Activated CD4-positive, alpha-beta T cell treated with anti-CD3 and anti-CD28 coated beads for 36 hours (primary cell): ENCODE measurements at regions not wholly inside any gene's neighbourhood (a gene's known extent, or its start where the extent isn't known, plus 50 kb on each side); places are given as distances from the start of the nearest gene placed in this dataset.

ENCODE experiments used
- ATAC-seq: fragments of 200-7000 bp; cut with Tn5 transposase; one replicate; pipeline ENCODE4 v1.10.0; 2021; ENCODE audit warnings: mild to moderate bottlenecking, moderate library complexity
- CTCF ChIA-PET: fragments of 350-600 bp; sonication (Branson Sonifier 250); formaldehyde crosslinking; loops from one replicate; lab custom pipeline; 2021; ENCODE audit warnings: antibody characterized with exemption; lab: Charles Lee
- POLR2A ChIA-PET: fragments of 350-600 bp; sonication (Branson Sonifier 250); formaldehyde crosslinking; loops from one replicate; lab custom pipeline; 2021; ENCODE audit warnings: antibody characterized with exemption, inconsistent platforms; lab: Charles Lee
- DNase-seq: peaks from one replicate; pipeline ENCODE4 v3.0.0-alpha.2; 2020
- H3K27ac Mint-ChIP-seq: one replicate; pipeline ENCODE4 v1.8.0; 2021; ENCODE audit warnings: mixed read lengths
- H3K27me3 Mint-ChIP-seq: one replicate; pipeline ENCODE4 v1.8.0; 2021; ENCODE audit warnings: mixed read lengths
- H3K36me3 Mint-ChIP-seq: one replicate; pipeline ENCODE4 v1.8.0; 2021; ENCODE audit warnings: low read depth, mixed read lengths
- H3K4me1 Mint-ChIP-seq: one replicate; pipeline ENCODE4 v1.8.0; 2021; ENCODE audit warnings: mixed read lengths
- H3K4me3 Mint-ChIP-seq: one replicate; pipeline ENCODE4 v1.8.0; 2021; ENCODE audit warnings: mild to moderate bottlenecking, moderate library complexity, mixed read lengths
- H3K9me3 Mint-ChIP-seq: one replicate; pipeline ENCODE4 v1.8.0; 2021; ENCODE audit warnings: low read depth, mixed read lengths
- intact Hi-C, 2 experiments: fragments of 100-400 bp; cut with DNase I in 1 of 2; cut with micrococcal nuclease in 1 of 2; formaldehyde crosslinking; loops; one replicate each; pipeline versions ENCODE4 v1.14.2 to v1.15.1; 2022 to 2024; cut with DNase I, micrococcal nuclease

DNA sequence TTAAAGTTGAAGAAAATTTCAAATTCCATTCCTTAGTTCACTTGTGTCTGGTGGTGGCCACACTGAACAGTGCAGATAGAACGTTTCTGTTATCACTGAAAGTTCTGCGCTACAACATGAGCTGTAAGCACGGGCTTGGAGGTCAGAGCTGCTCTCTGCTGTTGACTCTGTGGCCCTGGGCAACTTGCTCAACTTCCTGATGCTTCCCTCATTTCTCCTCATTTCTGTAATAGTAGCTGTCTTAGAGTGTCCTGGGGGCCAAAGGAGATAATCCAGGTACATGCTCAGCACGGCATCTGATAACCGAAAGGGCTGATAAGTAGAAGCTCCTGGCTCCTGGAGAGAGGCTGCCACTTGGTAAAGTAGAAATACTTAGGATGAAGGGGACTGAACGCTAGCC, 92.3 kb upstream of the DUSP5 start:
- Mint-ChIP-seq H3K9me3 (no peaks in the 10 kb centered on the region), H3K4me1 (peaks cover 12% of the 10 kb centered on the region), H3K27ac (no peak overlapping the region), H3K36me3 (no peaks in the 10 kb centered on the region), H3K4me3 (no peak overlapping the region), H3K27me3 (no peaks in the 10 kb centered on the region)
- intact Hi-C loops = no loop called here
- CTCF ChIA-PET = interaction anchor here (0.7 to 1.3 kb wide), 4 partner anchors 8 to 72 kb away, joined by 3 read pairs; no protein-coding TSS in a partner anchor
- DNase-seq = no peak
- POLR2A ChIA-PET = interaction anchor here (0.6 kb wide), 1 partner anchor 44 kb away, joined by 3 read pairs; no protein-coding TSS in a partner anchor
- no peak for ATAC-seq

DNA sequence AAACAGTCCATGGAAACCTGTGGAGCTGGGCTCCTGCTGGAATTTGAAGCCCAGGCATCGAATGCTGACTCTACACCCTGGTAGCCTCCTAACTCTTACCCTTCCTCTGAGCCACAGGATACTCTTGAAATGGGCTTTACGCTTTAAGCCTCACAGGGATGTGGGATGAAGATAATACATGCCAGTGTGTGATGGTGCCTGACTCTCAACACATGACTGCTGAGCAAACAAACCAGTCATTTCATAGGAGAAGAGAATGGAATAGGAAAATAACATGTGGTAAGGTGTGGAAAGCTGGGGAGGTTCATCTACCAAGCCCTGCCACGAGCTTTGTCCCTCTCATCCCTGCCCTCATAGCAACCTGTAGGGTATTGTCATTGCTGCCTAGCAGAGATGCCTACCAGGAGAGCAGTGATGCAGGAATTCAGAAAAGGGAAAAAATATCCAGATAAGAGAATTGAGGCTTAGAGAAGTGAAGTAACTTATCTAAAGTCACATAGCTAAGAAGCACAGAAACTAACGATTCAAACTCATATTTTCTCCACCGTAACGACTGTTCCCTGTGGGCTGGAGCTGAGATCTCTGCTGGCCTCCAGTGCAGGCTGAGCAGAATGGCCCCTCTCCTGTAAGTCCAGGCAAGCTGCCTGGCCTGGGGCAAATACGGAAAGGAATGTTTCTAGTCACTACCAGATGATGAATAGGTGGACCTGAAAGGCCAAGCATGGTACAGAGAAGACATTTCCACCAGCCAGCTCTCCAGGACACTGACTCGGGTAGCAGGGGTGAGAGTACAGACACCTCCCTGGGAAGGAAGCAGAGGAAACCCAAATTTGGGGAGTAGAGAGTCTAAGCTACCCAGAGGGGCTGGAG, 90.2 kb upstream of the DUSP5 start:
- intact Hi-C loops = no loop called here
- DNase-seq (no peak), ATAC-seq (no peak)
- H3K27ac Mint-ChIP-seq = no peak overlapping the region
- no peaks in the 10 kb centered on the region for H3K27me3 Mint-ChIP-seq
- no peak overlapping the region for H3K4me3 Mint-ChIP-seq
- ChIA-PET CTCF (interaction anchor here (0.6 to 1.1 kb wide), 3 partner anchors 8 to 86 kb away, joined by 3 read pairs; no protein-coding TSS in a partner anchor), POLR2A (no interaction called here)
- no peaks in the 10 kb centered on the region for H3K9me3 Mint-ChIP-seq
- peaks cover 21% of the 10 kb centered on the region for H3K4me1 Mint-ChIP-seq
- no peaks in the 10 kb centered on the region for H3K36me3 Mint-ChIP-seq

DNA sequence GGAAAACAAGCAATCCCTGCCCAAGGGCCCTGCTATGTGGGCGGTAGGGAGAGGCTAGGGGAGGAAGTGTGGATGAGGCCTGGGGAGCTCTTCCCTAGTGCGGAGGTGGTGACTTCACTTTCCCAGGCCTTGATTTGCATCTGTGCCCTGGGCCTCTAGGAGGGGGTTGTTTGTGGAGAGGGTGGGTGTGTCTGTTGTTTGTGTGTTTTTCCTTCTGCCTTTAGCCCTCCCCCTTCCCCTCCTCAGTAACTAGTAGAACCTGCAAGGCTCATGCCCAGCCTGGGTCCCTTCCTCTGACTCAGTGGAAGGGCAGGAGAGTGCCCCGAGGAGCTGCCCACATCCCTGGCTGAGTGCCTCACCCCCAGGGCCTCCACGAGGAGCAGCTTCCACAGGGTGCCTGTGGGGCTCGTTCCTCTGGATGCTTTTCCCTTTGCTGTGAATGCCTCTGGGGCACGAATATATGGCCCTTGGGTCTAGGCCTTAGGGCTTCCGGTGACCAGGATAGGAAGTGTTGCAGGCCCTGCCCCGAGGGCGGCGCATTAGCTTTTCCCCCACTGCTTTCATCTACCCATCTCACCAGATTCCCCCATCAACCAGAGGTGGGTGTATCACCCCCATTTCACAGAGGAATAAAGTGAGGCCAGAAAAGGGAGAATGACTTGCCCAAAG, 89.4 kb upstream of the DUSP5 start:
- H3K27ac Mint-ChIP-seq = no peak overlapping the region
- no peaks in the 10 kb centered on the region for H3K9me3 Mint-ChIP-seq
- peaks cover 29% of the 10 kb centered on the region for H3K4me1 Mint-ChIP-seq
- DNase-seq (no peak), ATAC-seq (no peak)
- ChIA-PET CTCF (no interaction called here), POLR2A (no interaction called here)
- intact Hi-C loops = no loop called here
- H3K27me3 Mint-ChIP-seq = no peaks in the 10 kb centered on the region
- H3K4me3 Mint-ChIP-seq = no peak overlapping the region
- no peaks in the 10 kb centered on the region for H3K36me3 Mint-ChIP-seq

DNA sequence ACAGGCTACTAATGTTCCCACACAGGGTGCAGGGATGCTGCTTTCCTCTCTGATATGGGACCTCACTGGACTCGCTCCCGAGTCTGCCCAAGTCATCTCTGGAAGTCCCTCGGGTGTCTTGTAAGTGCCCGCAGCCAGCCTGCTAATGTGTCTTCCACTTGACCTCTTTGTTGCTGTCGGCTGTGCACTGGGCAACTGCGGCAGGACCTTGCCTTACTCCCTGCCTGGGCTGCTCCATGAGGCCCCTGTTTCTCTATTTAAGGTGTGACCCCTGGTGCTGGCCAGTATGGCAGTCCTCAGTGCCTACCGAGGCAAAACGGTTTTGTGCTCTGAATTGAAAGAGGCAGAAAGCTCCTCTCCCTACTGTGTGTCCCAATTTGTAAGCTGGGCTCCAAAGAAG, 88.8 kb upstream of the DUSP5 start:
- Mint-ChIP-seq H3K27me3 (no peaks in the 10 kb centered on the region), H3K4me1 (peaks cover 35% of the 10 kb centered on the region), H3K4me3 (no peak overlapping the region), H3K9me3 (no peaks in the 10 kb centered on the region), H3K36me3 (no peaks in the 10 kb centered on the region), H3K27ac (no peak overlapping the region)
- intact Hi-C loops = no loop called here
- DNase-seq (no peak), ATAC-seq (no peak)
- POLR2A ChIA-PET = no interaction called here
- CTCF ChIA-PET = no interaction called here

DNA sequence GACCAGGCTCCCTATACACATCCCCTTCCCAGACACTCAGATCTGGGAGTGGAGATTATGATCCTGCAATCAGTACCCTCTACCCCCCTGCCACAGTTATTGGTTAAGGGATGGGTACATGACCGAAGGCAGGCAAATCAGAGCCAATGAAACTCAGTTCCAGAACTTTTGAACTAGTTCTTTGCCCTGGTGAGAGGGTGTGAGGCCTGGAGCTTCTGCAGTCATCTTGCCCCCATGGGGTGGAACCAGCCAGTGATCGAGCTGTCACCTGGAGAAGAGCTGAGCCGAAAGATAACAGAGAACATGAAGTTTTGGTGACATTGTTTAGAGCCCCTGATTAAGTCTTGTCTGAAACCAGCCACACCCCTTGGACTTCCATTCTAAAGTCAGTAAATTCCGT, 88.2 kb upstream of the DUSP5 start:
- H3K9me3 Mint-ChIP-seq = no peaks in the 10 kb centered on the region
- intact Hi-C loops = no loop called here
- POLR2A ChIA-PET = no interaction called here
- CTCF ChIA-PET = interaction anchor here (0.5 kb wide), 1 partner anchor 46 kb away, joined by 3 read pairs; no protein-coding TSS in a partner anchor
- H3K4me3 Mint-ChIP-seq = no peak overlapping the region
- H3K27me3 Mint-ChIP-seq = no peaks in the 10 kb centered on the region
- no peaks in the 10 kb centered on the region for H3K36me3 Mint-ChIP-seq
- DNase-seq (no peak), ATAC-seq (no peak)
- peaks cover 40% of the 10 kb centered on the region for H3K4me1 Mint-ChIP-seq
- peak overlapping the region; percentile 8 for H3K27ac Mint-ChIP-seq

DNA sequence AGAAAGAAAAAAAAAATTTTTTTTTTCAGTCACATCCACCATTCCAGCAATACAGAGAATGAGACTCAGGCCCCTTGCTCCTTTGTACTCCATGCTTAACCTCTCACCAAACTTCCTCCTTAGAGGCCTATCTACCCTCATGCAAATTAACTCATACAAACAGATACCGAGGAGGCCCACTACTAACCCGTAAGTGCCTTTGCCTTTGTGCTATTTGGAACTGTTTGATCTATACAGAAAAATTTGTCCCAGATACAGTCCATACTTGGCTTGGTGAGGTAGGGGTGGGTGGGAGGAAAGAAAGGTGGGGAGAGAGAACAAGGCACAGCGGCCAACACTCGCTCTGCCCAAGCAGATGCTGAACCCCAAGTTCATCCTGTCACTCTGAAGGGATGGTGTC, 87.8 kb upstream of the DUSP5 start:
- Mint-ChIP-seq H3K27me3 (no peaks in the 10 kb centered on the region), H3K9me3 (no peaks in the 10 kb centered on the region), H3K27ac (peak overlapping the region; percentile 39), H3K4me1 (peaks cover 45% of the 10 kb centered on the region), H3K36me3 (no peaks in the 10 kb centered on the region), H3K4me3 (no peak overlapping the region)
- ATAC-seq (no peak), DNase-seq (no peak)
- ChIA-PET CTCF (interaction anchor here (0.5 kb wide), 1 partner anchor 45 kb away, joined by 3 read pairs; no protein-coding TSS in a partner anchor), POLR2A (no interaction called here)
- intact Hi-C loops = loop anchor here (5.0 to 10.0 kb wide), 4 partner anchors 98 to 488 kb away; partner anchors contain the start of genes MXI1 (in 1 of the 2), PDCD4 (in 1 of the 2) and XPNPEP1 (in 1 of the 2)

DNA sequence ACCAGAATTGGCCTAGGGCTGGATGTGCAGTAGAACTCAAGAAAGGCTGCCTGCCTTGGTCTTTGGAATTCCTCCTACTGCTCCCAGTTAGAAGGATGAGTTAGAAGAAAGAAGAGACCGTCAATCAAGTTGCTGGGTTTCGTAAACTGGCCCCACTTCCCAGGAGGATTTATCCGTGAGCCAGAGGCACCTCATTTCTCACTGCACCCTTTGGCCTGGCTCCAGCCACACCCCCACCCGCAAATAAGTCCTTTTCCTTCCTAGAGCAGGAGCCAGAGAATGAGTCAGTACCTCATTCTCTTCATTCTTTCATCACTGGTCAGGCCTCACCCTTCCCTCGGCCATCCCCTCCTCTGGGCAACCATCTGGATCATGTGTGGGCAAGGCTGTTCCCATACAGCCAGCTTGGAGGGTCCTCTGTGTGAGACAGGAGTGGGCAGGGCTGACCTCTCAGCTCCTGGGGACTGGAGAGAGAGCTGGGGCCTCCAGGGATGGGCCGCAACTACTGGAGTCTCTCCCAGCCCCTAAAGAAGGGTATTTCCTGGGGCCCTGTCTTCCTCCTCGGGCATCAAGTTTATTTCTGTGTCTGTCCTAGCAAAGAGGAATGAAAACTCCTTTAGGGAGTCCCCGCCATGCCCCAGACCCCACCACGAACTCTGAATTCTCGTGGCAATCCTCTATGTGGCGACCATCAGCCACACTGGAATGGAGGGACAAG, 87.2 kb upstream of the DUSP5 start:
- ChIA-PET CTCF (interaction anchor here (0.6 to 2.7 kb wide), 3 partner anchors 20 to 350 kb away, joined by 3 to 12 read pairs (median 4); no protein-coding TSS in a partner anchor), POLR2A (interaction anchor here (1.0 kb wide), 1 partner anchor 54 kb away, joined by 3 read pairs; no protein-coding TSS in a partner anchor)
- no peaks in the 10 kb centered on the region for H3K36me3 Mint-ChIP-seq
- H3K9me3 Mint-ChIP-seq = no peaks in the 10 kb centered on the region
- DNase-seq = no peak
- intact Hi-C loops = loop anchor here (5.0 to 10.0 kb wide), 4 partner anchors 98 to 488 kb away; partner anchors contain the start of genes MXI1 (in 1 of the 2), PDCD4 (in 1 of the 2) and XPNPEP1 (in 1 of the 2)
- no peak for ATAC-seq
- H3K4me1 Mint-ChIP-seq = peaks cover 50% of the 10 kb centered on the region
- H3K27me3 Mint-ChIP-seq = no peaks in the 10 kb centered on the region
- H3K27ac Mint-ChIP-seq = peak overlapping the region; percentile 53
- H3K4me3 Mint-ChIP-seq = no peak overlapping the region

DNA sequence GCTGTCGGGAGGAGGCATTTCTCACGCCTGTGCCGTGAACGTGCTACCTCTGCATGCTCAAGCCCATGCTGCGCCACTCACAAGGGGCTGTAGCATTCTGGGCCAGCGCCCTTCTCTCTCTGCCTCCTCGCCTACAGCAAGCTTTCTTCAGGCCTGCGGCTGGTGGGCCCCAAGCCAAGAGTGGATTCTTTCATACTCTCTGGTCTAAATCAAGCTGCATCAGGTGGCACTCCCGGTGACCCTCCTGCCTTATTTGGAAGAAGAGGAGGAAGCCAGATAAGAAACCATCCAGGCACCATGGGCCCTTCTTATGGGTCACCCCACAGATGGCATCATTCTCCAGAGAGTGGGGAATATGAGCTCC, 86.7 kb upstream of the DUSP5 start:
- Mint-ChIP-seq H3K36me3 (no peaks in the 10 kb centered on the region), H3K4me3 (no peak overlapping the region), H3K9me3 (no peaks in the 10 kb centered on the region), H3K4me1 (peaks cover 56% of the 10 kb centered on the region), H3K27ac (peak overlapping the region; percentile 2), H3K27me3 (no peaks in the 10 kb centered on the region)
- intact Hi-C loops = loop anchor here (5.0 to 10.0 kb wide), 4 partner anchors 99 to 489 kb away; partner anchors contain the start of genes MXI1 (in 1 of the 2), PDCD4 (in 1 of the 2) and XPNPEP1 (in 1 of the 2)
- ChIA-PET CTCF (interaction anchor here (0.5 to 2.7 kb wide), 4 partner anchors 18 to 350 kb away, joined by 3 to 12 read pairs (median 4); no protein-coding TSS in a partner anchor), POLR2A (interaction anchor here (1.0 kb wide), 1 partner anchor 55 kb away, joined by 3 read pairs; no protein-coding TSS in a partner anchor)
- DNase-seq (no peak), ATAC-seq (no peak)

DNA sequence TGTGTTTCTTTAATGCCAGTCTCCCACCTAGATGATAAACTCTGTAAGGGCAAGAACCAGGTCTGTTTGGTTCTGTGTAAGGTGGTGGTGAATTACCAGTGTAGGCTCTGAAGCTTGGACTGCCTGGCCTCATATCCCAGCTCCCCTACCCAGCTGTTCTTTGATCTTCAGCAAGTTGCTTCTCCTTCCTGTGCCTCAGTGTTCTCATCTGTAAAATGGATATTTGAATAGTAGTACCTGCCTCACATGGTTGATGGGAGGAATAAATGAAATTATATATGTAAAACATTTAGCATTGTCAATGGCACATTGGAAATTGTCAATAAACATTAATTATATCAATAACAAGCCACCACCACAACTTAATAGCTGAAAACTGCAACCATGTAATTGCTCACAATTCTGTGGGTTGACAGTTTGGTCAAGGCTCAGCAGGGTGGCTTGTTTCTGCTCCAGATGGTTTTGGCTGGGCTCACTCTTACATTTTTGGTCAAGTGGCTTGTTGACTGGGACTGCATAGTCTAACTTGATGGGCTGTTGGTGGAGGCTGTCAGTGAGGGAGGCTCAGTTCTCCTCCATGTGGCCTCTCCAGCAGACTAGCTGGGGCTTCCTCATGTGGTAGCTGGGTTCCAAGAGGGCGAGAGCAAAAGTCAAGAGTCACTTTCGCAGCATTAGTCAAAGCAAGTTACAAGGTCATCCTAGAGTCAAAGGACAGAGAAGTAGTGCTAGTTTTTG, 84.5 kb upstream of the DUSP5 start:
- peak; percentile 4 for ATAC-seq
- H3K4me1 Mint-ChIP-seq = peaks cover 69% of the 10 kb centered on the region
- CTCF ChIA-PET = interaction anchor here (0.9 to 4.4 kb wide), 5 partner anchors 8 to 107 kb away, joined by 3 to 28 read pairs (median 5); no protein-coding TSS in a partner anchor

More for the DNA sequence above, 84.5 kb upstream of the DUSP5 start:
- Mint-ChIP-seq H3K27me3 (no peaks in the 10 kb centered on the region), H3K36me3 (no peaks in the 10 kb centered on the region), H3K4me3 (no peak overlapping the region), H3K27ac (peak overlapping the region; percentile 91), H3K9me3 (no peaks in the 10 kb centered on the region)
- intact Hi-C loops = loop anchor here (5.0 to 10.0 kb wide), 4 partner anchors 101 to 491 kb away; partner anchors contain the start of genes MXI1 (in 1 of the 2), PDCD4 (in 1 of the 2) and XPNPEP1 (in 1 of the 2)
- POLR2A ChIA-PET = interaction anchor here (2.8 kb wide), 1 partner anchor 57 kb away, joined by 16 read pairs; no protein-coding TSS in a partner anchor
- peak; percentile 54 for DNase-seq
